Activated CD4-positive, alpha-beta T cell treated with anti-CD3 and anti-CD28 coated beads, Interleukin-2, amount 50 U/mL, for 48 hours (primary cell): ENCODE measurements at regions not wholly inside any gene's neighbourhood (a gene's known extent, or its start where the extent isn't known, plus 50 kb on each side); places are given as distances from the start of the nearest gene placed in this dataset.
"Not testable (repeated sequence)": the region's sequence is repeated elsewhere in the genome, so short reads cannot be mapped to it uniquely, and the experiment has no call there.

Experiments
- DNase-seq, 2 experiments: peaks; one replicate each; pipeline ENCODE4 v3.0.0-alpha.2; 2020

- no peak for DNase-seq
Measured at GRCh38 chr13:73547239-73547638, 488.4 kb downstream of the KLF5 start.

GRCh38 chr13:73544175-73544574 is 485.4 kb downstream of the KLF5 start:
- DNase-seq: no peak

- no peak for DNase-seq
Measured at GRCh38 chr13:73542446-73542845, 483.6 kb downstream of the KLF5 start.

- DNase-seq: no peak
Measured at GRCh38 chr13:73536865-73537264, 478.1 kb downstream of the KLF5 start.

GRCh38 chr13:73535341-73535740 is 476.5 kb downstream of the KLF5 start:
- no peak for DNase-seq

- DNase-seq: no peak
Measured at GRCh38 chr13:73532987-73533510, 474.2 kb downstream of the KLF5 start.

GRCh38 chr13:73532582-73532981 is 473.8 kb downstream of the KLF5 start:
- no peak for DNase-seq

GRCh38 chr13:73531014-73531413 is 472.2 kb downstream of the KLF5 start:
- no peak for DNase-seq

GRCh38 chr13:73522937-73523336 is 464.1 kb downstream of the KLF5 start:
- no peak for DNase-seq

- DNase-seq: no peak
Measured at GRCh38 chr13:73521985-73522524, 463.2 kb downstream of the KLF5 start.

- DNase-seq: no peak
Measured at GRCh38 chr13:73521290-73521624, 462.5 kb downstream of the KLF5 start.

- no peak for DNase-seq
Measured at GRCh38 chr13:73520566-73521289, 461.9 kb downstream of the KLF5 start.

- DNase-seq: not testable (repeated sequence)
Measured at GRCh38 chr13:73520135-73520534, 461.3 kb downstream of the KLF5 start.

GRCh38 chr13:73519396-73520116 is 460.8 kb downstream of the KLF5 start:
- no peak for DNase-seq

GRCh38 chr13:73517766-73518165 is 459.0 kb downstream of the KLF5 start:
- DNase-seq: no peak

- DNase-seq: no peak
Measured at GRCh38 chr13:73516731-73517130, 457.9 kb downstream of the KLF5 start.

GRCh38 chr13:73514208-73514607 is 455.4 kb downstream of the KLF5 start:
- no peak for DNase-seq

GRCh38 chr13:73513751-73514150 is 454.9 kb downstream of the KLF5 start:
- no peak for DNase-seq

GRCh38 chr13:73508841-73509240 is 450.0 kb downstream of the KLF5 start:
- DNase-seq: no peak

- no peak for DNase-seq
Measured at GRCh38 chr13:73505376-73505890, 446.6 kb downstream of the KLF5 start.

GRCh38 chr13:73499695-73500094 is 440.9 kb downstream of the KLF5 start:
- DNase-seq: no peak

- DNase-seq: no peak
Measured at GRCh38 chr13:73497430-73497829, 438.6 kb downstream of the KLF5 start.

GRCh38 chr13:73496711-73497110 is 437.9 kb downstream of the KLF5 start:
- no peak for DNase-seq

GRCh38 chr13:73492811-73493210 is 434.0 kb downstream of the KLF5 start:
- no peak for DNase-seq
